ENCODE measurements at regions not wholly inside any gene's neighbourhood (a gene's known extent, or its start where the extent isn't known, plus 50 kb on each side); places are given as distances from the start of the nearest gene placed in this dataset.

DNA sequence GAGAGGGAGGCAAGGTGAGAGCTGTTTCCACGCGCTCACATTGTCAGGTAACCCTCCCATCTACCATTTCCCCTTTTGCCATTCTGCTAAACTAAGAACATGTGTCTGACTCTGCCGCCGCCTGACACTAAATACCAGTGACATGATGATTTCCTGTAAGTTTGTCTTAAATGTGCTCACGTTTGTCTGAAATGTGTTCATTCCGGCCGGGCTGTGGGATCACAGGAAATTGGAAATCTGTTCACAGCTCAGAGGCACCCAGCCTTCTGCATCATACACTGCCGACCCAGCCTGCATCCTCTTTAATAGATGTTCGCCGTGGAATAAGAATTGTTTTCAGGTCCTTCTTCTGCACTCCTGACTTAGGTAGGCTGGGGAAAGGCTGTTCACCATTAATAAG, 336.2 kb upstream of the PPARGC1A start:
- Histone ChIP-seq H4K91ac (replicated peaks; ENCODE audit: insufficient read length, low read length) (no peak overlapping the region), H3K4me1 (replicated peaks in 1 of 4; ENCODE audit: control insufficient read depth in 3 of 4, insufficient read depth in 4 of 4, low read length in 3 of 4) (peaks cover 0 to 7% (median 1%) of the 10 kb centered on the region in 4 experiments; a peak in 1 of 7 replicates), H3K18ac (ENCODE audit: extremely low read depth, low read length) (no peak overlapping the region), H4K8ac (ENCODE audit: extremely low read depth, insufficient read depth, low read length) (no peak overlapping the region), H2AK5ac (ENCODE audit: low read depth, low read length) (no peak overlapping the region), H4K20me1 (replicated peaks in 1 of 2; ENCODE audit: control insufficient read depth in 1 of 2, insufficient read depth in 2 of 2, low read length in 2 of 2) (no peaks in the 10 kb centered on the region), H2AFZ (ENCODE audit: low read length) (no peak overlapping the region), H3K36me3 (ENCODE audit: control insufficient read depth in 2 of 4, insufficient read depth in 4 of 4, low read length in 3 of 4) (no peaks in the 10 kb centered on the region), H3K4me3 (ENCODE audit: extremely low read depth in 1 of 4, insufficient read depth in 2 of 4, low read depth in 3 of 4, low read length in 4 of 4) (no peak overlapping the region), H4K5ac (ENCODE audit: insufficient read length, low read depth, low read length) (no peak overlapping the region), H2BK20ac (ENCODE audit: low read length) (no peak overlapping the region), H2BK15ac (ENCODE audit: low read length) (no peak overlapping the region), H3K56ac (replicated peaks; ENCODE audit: insufficient read length, low read depth, low read length) (no peak overlapping the region), H3K4ac (replicated peaks; ENCODE audit: insufficient read length, low read depth, low read length) (no peak overlapping the region), H2BK12ac (ENCODE audit: low read depth, low read length) (no peak overlapping the region), H3K23me2 (ENCODE audit: low read depth, low read length) (no peaks in the 10 kb centered on the region), H2BK5ac (ENCODE audit: low read depth, low read length) (no peak overlapping the region), H3K9ac (replicated peaks in 1 of 4; ENCODE audit: extremely low read depth in 1 of 4, low read depth in 3 of 4, low read length in 3 of 4) (no peak overlapping the region), H3K79me1 (ENCODE audit: low read depth, low read length) (no peaks in the 10 kb centered on the region), H2BK120ac (replicated peaks; ENCODE audit: low read depth, low read length) (no peak overlapping the region), H3K27ac (ENCODE audit: low read depth, low read length) (no peak overlapping the region), H3K23ac (ENCODE audit: insufficient read length) (no peak overlapping the region), H3K14ac (ENCODE audit: insufficient read length) (no peak overlapping the region), H3K9me3 (ENCODE audit: insufficient read depth in 2 of 2, low read depth in 1 of 2, low read length in 1 of 2) (no peaks in the 10 kb centered on the region), H3K27me3 (replicated peaks in 1 of 4; ENCODE audit: control insufficient read depth in 3 of 4, extremely low read depth in 1 of 4, insufficient read depth in 3 of 4, low read length in 3 of 4) (no peaks in the 10 kb centered on the region), H3K79me2 (ENCODE audit: control insufficient read depth in 1 of 2, insufficient read depth in 2 of 2, low read length in 2 of 2) (no peaks in the 10 kb centered on the region), H3K4me2 (ENCODE audit: insufficient read depth in 1 of 2, low read depth in 2 of 2, low read length in 2 of 2) (no peak overlapping the region)
- DNase-seq (ENCODE audit: low read depth in 1 of 2, low spot score in 2 of 2) (no peak), FAIRE-seq (no peak)
- 93% methylated on average over 10 of the region's 10 CpGs; no CpG with 5 or more reads in 1 of the 2 experiments for WGBS, 2 experiments (ENCODE audit: extremely low coverage in 1 of 2, insufficient coverage in 1 of 2, insufficient read length in 1 of 2, insufficient replicate concordance in 2 of 2, low coverage in 1 of 2, low lambda C conversion rate in 2 of 2, missing lambda C conversion rate in 1 of 2)
- ChIA-PET POLR2A (ENCODE audit: partially characterized antibody) (interaction anchor here (1.0 kb wide), 1 partner anchor 19 kb away, joined by 5 read pairs; no protein-coding TSS in a partner anchor), CTCF (ENCODE audit: partially characterized antibody) (interaction anchor here (0.6 to 1.6 kb wide), 4 partner anchors 11 to 259 kb away, joined by 3 to 7 read pairs (median 4); no protein-coding TSS in a partner anchor)
- TF ChIP-seq CEBPB (IDR thresholded peaks at IDR 0.05; ENCODE audit: low read depth, low read length) (no peak), PHF8 (conservative IDR thresholded peaks at IDR 0.05; ENCODE audit: low read depth, low read length) (no peak), SUZ12 (IDR thresholded peaks at IDR 0.05; ENCODE audit: low read length) (no peak), MAFK (IDR thresholded peaks at IDR 0.05; ENCODE audit: low read depth, low read length) (no peak), POU5F1 (IDR thresholded peaks at IDR 0.05; ENCODE audit: low read depth, low read length) (no peak), ASH2L (IDR thresholded peaks at IDR 0.05; ENCODE audit: low read length) (no peak), RNF2 (IDR thresholded peaks at IDR 0.05; ENCODE audit: borderline replicate concordance, low read depth, low read length, missing control alignments, poor library complexity, severe bottlenecking) (no peak), EZH2 (IDR thresholded peaks at IDR 0.05; ENCODE audit: low read depth, low read length, severe bottlenecking) (no peak)
- TF ChIP-seq, protein P1, sequence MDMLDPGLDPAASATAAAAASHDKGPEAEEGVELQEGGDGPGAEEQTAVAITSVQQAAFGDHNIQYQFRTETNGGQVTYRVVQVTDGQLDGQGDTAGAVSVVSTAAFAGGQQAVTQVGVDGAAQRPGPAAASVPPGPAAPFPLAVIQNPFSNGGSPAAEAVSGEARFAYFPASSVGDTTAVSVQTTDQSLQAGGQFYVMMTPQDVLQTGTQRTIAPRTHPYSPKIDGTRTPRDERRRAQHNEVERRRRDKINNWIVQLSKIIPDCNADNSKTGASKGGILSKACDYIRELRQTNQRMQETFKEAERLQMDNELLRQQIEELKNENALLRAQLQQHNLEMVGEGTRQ (IDR thresholded peaks at IDR 0.05; ENCODE audit: low read length) = no peak
